Gastroesophageal sphincter (tissue), 4 donors: ENCODE measurements at regions not wholly inside any gene's neighbourhood (a gene's known extent, or its start where the extent isn't known, plus 50 kb on each side); places are given as distances from the start of the nearest gene placed in this dataset.

Source experiments
- ATAC-seq: fragments of 150-250 bp; one replicate; pipeline ENCODE4 v1.9.1; 2016; ENCODE audit warnings: mild to moderate bottlenecking, moderate library complexity
- H3K27ac ChIP-seq, 4 donors: fragments of 200-600 bp; sonication (generic) in 3 of 4; 1 replicate in 3 of 4; 2 replicates in 1 of 4; pipeline ENCODE4 v1.5.1; 2016 to 2019
- H3K27me3 ChIP-seq: fragments of 200-600 bp; sonication (generic); one replicate; pipeline ENCODE4 v1.5.1; 2019
- H3K36me3 ChIP-seq, 2 donors: fragments of 200-600 bp; sonication (generic); one replicate each; pipeline ENCODE4 v1.5.1; 2019; ENCODE audit warnings: control low read depth in 1 of 2
- H3K4me1 ChIP-seq, 3 donors: fragments of 200-600 bp; sonication (generic); 1 replicate in 2 of 3; 2 replicates in 1 of 3; pipeline ENCODE4 v1.5.1; 2016 to 2019; ENCODE audit warnings: control low read depth in 2 of 3
- H3K4me3 ChIP-seq, 2 donors: fragments of 200-600 bp; sonication (generic); one replicate each; pipeline ENCODE4 v1.5.1; 2019; ENCODE audit warnings: mild to moderate bottlenecking in 1 of 2, moderate library complexity in 1 of 2
- H3K9me3 ChIP-seq, 3 donors: fragments of 200-600 bp; sonication (generic); one replicate each; pipeline ENCODE4 v1.5.1; 2017 to 2019; ENCODE audit warnings: control low read depth in 2 of 3
- EP300 ChIP-seq: sonication (generic); formaldehyde crosslinking; IDR thresholded peaks from one replicate; pipeline ENCODE4 v1.6.1; 2017; ENCODE audit warnings: antibody characterized with exemption, mild to moderate bottlenecking
- POLR2A ChIP-seq, 2 donors: fragments of 450-650 bp; IDR thresholded peaks; one replicate each; pipeline ENCODE4 v1.6.1; 2017; ENCODE audit warnings: antibody characterized with exemption in 2 of 2, mild to moderate bottlenecking in 2 of 2, moderate library complexity in 1 of 2
- POLR2AphosphoS5 ChIP-seq: sonication (generic); formaldehyde crosslinking; IDR thresholded peaks from one replicate; pipeline ENCODE4 v1.6.1; 2017; ENCODE audit warnings: antibody characterized with exemption
- WGBS, 2 donors: methylation state at CpG; one replicate each; pipeline ENCODE4 v1.1.5; 2018; ENCODE audit warnings: low coverage in 1 of 2; 5-methylcytosine and 5-hydroxymethylcytosine counted together
- TF ChIP-seq, protein P1 (sequence below), 4 experiments: fragments of 200-600 bp in 2 of 4; fragments of 450-650 bp in 2 of 4; sonication (generic) in 1 of 4; IDR thresholded peaks; one replicate each; pipeline ENCODE4 v1.5.1; 2017 to 2019; ENCODE audit warnings: antibody characterized with exemption in 4 of 4, mild to moderate bottlenecking in 2 of 4, moderate library complexity in 2 of 4

DNA sequence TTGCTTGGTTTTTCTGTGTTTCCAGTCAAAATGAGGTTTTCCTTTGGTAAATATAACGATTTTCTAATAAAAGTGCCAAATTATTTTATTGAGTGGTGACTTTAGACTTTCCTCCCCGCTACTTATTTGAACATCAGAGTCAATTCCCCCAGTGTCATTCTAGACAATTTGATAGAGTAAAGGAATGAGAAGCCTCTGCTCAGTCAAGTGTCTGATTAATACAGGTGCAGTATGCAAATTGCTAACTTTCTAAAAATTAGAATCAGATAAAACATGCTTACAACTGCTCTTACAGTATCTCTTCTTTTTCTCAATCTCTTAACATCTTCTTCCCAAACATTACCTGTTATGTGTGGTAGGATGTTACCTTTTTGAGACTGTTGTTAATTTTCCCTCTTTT is 148.7 kb downstream of the CD83 start:
- no peaks in the 10 kb centered on the region for H3K4me1 ChIP-seq
- TF ChIP-seq POLR2AphosphoS5 (no peak), POLR2A (IDR thresholded peaks at IDR 0.05) (no peak), EP300 (no peak)
- TF ChIP-seq, protein P1, sequence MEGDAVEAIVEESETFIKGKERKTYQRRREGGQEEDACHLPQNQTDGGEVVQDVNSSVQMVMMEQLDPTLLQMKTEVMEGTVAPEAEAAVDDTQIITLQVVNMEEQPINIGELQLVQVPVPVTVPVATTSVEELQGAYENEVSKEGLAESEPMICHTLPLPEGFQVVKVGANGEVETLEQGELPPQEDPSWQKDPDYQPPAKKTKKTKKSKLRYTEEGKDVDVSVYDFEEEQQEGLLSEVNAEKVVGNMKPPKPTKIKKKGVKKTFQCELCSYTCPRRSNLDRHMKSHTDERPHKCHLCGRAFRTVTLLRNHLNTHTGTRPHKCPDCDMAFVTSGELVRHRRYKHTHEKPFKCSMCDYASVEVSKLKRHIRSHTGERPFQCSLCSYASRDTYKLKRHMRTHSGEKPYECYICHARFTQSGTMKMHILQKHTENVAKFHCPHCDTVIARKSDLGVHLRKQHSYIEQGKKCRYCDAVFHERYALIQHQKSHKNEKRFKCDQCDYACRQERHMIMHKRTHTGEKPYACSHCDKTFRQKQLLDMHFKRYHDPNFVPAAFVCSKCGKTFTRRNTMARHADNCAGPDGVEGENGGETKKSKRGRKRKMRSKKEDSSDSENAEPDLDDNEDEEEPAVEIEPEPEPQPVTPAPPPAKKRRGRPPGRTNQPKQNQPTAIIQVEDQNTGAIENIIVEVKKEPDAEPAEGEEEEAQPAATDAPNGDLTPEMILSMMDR (IDR thresholded peaks at IDR 0.05): no peak
- no peaks in the 10 kb centered on the region for H3K27me3 ChIP-seq
- H3K4me3 ChIP-seq: no peak overlapping the region
- peaks cover 0 to 26% (median 0%) of the 10 kb centered on the region in 3 donors for H3K9me3 ChIP-seq
- no peaks in the 10 kb centered on the region for H3K36me3 ChIP-seq
- ATAC-seq: no peak
- WGBS, 2 donors: 86 to 90% methylated on average over 2 of the region's 2 CpGs
- H3K27ac ChIP-seq: no peak overlapping the region

DNA sequence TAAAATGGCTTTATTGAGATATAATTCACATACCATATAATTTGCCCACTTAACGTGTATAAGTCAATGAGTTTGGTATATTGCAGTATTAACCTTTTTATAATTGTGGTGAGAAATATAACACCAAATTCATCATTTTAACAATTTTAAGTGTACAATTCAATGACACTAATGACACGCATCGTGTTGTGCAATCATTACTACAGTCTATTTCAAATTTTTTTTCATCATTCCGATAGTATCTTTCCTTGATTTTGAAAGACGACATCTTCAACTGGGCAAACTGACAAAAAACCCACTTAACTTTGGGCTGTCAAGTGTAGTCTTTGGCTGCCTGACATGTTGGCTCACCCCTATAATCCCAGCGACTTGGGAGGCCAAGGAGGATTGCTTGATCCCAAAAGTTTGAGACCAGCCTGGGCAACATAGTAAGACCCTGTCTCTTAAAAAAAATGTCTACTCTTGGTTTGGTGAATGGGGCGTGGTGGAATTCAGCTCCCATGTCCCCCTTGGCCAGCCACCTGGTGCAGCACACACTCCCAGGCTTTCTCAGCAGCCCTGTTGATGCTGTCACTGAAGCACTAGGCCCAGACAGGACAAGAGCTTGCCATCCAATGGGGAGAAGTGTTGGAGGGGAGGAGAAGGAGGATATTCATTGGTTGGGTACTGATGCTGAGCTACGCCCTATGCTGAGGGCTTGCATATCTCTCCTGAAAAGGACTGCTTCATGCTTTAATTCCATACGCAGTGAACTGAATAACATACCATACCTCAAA is 150.5 kb downstream of the CD83 start:
- H3K27ac ChIP-seq: no peak overlapping the region
- TF ChIP-seq EP300: no peak
- TF ChIP-seq, protein P1 (IDR thresholded peaks at IDR 0.05): no peak
- no peak for TF ChIP-seq POLR2AphosphoS5
- TF ChIP-seq POLR2A (IDR thresholded peaks at IDR 0.05): no peak
- H3K9me3 ChIP-seq: peaks cover 0 to 23% (median 0%) of the 10 kb centered on the region in 3 donors
- H3K4me1 ChIP-seq: no peaks in the 10 kb centered on the region
- no peak for ATAC-seq
- whole genome bisulfite sequencing, 2 donors: 90% methylated on average over 7 to 9 of the region's 9 CpGs
- no peaks in the 10 kb centered on the region for H3K36me3 ChIP-seq
- H3K4me3 ChIP-seq: no peak overlapping the region
- no peaks in the 10 kb centered on the region for H3K27me3 ChIP-seq

DNA sequence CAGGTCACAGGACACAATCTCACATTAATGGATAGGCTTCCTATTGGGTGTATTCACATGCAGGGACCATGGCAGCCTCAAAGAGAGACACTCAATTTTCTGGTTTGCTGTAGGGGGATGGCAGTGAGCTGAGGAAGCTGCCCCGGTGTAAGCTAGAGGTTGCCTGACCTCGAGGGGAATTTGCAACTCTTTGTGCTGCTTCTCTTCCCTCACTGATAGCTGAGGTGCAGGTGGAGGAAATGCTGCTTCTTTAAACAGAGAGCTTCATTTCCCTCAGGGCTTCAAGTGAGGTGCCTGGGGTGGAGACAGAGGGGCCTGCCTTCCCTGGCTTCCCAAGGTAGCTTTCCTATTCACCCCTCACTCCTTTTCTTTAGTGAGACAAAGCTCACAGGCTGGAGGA is 151.9 kb downstream of the CD83 start:
- Histone ChIP-seq H3K4me1 (no peaks in the 10 kb centered on the region), H3K36me3 (no peaks in the 10 kb centered on the region), H3K27me3 (no peaks in the 10 kb centered on the region), H3K4me3 (no peak overlapping the region), H3K27ac (no peak overlapping the region), H3K9me3 (peaks cover 0 to 9% (median 0%) of the 10 kb centered on the region in 3 donors)
- no peak for ATAC-seq
- WGBS, 2 donors: 100% methylated on average over 2 of the region's 2 CpGs; no CpG with 5 or more reads in 1 of the 2 donors
- TF ChIP-seq, protein P1 (IDR thresholded peaks at IDR 0.05): no peak
- TF ChIP-seq EP300 (no peak), POLR2A (IDR thresholded peaks at IDR 0.05) (no peak), POLR2AphosphoS5 (no peak)

DNA sequence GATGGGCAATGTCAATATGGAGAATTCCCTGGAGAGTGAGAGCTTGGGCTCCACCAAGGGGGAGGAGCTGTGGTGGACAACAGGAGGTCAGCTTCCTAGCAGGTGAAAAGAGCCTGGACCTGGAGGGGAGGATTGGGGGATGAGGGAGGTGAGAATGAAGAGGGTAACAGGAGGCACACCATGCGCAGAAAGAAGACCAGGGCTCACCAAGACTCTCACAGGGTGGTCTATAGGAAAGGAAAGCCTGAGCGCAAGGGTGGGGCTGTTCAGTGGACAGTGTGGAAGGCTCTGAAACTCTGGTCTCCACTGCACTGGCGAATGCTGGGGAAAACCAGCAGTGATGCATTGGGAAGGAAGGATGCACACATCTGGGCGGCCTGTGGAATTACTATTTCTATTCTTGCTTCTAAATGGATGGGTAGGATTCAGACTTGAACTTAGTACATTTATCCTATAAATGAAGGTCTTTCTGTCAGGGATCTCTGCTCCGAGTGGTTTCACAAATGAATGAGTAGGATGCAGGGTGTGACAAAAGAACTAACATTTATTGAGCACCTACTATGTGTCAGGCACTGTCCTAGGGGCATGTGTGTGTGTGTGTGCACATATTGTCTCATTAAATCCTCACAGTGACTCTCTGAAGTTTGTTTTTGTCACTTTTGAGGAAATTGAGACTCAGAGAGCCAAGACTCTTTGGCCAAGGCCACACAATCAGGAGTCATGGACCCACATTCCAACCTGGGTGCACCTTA is 152.7 kb downstream of the CD83 start:
- Histone ChIP-seq H3K27me3 (no peaks in the 10 kb centered on the region), H3K27ac (no peak overlapping the region), H3K36me3 (no peaks in the 10 kb centered on the region), H3K4me3 (no peak overlapping the region), H3K9me3 (peaks cover 0 to under 1% (median 0%) of the 10 kb centered on the region in 3 donors), H3K4me1 (peaks cover 0 to 7% (median 2%) of the 10 kb centered on the region in 3 donors)
- TF ChIP-seq POLR2AphosphoS5 (no peak), EP300 (no peak), POLR2A (IDR thresholded peaks at IDR 0.05) (no peak)
- TF ChIP-seq, protein P1 (IDR thresholded peaks at IDR 0.05): no peak
- WGBS, 2 donors: 93 to 97% methylated on average over 3 to 5 of the region's 5 CpGs
- ATAC-seq: no peak
